Activated T-cell treated with anti-CD3 and anti-CD28 coated beads for 24 hours (primary cell): ENCODE measurements at regions not wholly inside any gene's neighbourhood (a gene's known extent, or its start where the extent isn't known, plus 50 kb on each side); places are given as distances from the start of the nearest gene placed in this dataset.
"Not testable (repeated sequence)": the region's sequence is repeated elsewhere in the genome, so short reads cannot be mapped to it uniquely, and the experiment has no call there.

Experiments used
- DNase-seq: peaks from one replicate; pipeline ENCODE4 v3.0.0-alpha.2; 2020; ENCODE audit warnings: low read depth

DNA sequence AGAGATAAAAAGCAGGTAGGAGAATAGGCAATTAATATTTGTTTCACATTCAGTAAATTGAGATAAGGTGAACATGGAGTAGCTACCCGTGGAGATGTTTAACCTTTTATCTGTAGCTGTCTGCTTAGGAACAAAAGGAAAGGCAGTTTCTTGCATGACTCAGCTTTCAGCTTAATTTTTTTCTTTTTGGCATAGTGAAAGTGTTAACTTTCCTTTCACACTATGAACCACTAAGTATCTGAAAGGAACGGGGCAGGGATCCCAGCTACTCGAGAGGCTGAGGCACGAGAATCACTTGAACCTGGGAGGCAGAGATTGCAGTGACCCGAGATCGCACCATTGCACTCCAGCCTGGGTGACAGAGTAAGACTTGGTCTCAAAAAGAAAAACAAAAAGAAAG lies 176.0 kb downstream of the LACC1 start:
- not testable (repeated sequence) for DNase-seq

DNA sequence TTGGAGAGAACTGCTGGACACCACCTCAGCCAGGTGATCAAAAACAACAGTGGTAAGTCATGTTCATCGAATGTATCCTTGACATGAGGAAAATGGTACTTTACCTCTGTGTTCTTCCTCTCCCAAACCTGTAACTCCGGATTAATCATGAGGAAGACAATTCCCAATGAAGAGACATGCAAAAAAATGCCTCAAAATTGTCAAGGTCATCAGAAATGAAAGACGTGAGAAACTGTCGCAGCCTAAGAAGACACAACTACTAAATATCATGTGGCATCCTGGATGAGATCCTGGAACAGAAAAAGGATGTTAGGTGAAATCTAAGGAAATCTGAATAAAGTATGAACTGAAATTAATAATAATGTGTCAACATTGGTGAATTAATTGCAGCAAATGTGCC lies 178.4 kb downstream of the LACC1 start:
- no peak for DNase-seq

DNA sequence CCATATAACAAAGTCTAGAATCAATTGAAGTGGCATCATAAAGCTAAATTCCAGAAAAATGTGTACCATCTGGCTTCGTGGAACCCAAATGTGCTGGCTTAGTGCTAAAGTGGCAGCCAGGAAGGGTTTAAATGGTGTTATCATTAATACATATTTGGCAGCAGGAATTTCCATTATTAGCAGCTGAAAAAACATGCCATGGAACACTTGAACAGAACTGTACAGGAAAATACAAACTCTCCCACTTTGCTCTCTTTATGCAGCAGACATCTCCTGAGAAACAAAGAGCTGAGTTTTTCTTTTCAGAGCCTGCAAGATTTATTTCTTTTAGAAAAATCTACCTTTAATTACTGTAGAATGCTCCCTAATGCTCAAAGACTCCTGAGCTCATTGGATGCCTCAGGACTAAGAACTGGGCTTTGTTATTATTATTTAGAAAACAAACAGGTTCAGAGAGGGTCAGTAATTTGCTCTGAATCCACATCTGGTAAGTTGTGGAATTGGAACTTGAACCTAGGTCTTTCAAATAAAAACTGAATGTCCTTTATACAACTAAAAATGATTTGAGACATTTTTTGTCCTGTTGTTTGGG lies 179.0 kb downstream of the LACC1 start:
- no peak for DNase-seq

DNA sequence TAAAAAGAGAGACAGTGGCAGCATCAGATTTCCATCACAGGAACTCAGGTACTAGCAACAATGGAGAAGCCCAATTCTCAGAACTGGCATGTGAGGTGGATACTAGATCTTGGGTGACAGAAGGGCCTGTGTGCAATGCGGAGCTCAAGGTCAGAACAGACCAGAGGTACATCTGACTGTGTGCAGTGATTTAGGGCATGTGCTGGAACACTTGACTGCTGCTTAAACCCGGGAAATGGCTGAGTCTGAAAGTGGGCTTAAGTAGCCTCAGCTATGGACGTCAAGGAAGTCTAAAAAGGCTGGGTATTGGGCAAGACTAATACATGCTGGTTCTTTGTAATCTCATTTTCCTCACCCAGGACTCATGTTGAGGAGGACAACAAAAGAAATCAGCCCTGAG lies 182.2 kb downstream of the LACC1 start:
- DNase-seq = no peak

DNA sequence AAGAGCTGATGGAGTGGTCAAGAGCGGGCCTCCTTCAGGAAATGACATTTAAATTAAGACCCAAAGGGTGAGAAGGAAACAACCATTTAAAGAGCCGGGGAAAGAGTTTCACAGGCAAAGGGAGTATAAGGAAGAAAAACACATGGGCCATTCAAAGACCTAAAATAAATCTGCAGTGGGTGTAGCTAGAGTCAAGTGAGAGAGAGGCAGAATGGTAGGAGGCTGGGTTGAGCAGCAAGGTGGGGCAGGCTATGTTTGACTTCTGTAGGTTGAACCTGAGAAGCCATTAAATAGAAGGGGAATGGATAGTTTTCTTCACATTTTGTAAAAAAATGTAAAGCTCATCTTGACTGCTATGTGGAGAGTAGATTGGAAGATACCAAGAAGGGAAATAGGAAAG lies 183.8 kb downstream of the LACC1 start:
- no peak for DNase-seq

DNA sequence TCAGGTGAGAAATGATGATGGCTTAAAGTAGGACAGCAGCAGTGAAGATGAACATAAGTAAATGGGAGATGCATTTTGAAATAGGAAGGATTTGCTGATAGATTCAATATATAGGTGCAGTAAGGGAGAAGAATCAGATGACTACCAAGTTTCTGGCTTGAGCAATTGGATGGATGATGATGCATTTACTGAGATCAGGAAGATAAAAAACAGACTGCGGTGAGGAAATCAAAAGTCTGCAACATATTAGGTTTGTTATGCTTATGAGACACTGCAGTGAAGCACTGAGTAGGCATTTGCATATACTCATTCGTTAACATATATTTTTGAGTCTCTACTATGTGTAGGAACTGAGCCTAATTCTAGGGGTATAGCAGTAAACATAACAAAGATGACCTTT lies 184.2 kb downstream of the LACC1 start:
- DNase-seq = no peak

DNA sequence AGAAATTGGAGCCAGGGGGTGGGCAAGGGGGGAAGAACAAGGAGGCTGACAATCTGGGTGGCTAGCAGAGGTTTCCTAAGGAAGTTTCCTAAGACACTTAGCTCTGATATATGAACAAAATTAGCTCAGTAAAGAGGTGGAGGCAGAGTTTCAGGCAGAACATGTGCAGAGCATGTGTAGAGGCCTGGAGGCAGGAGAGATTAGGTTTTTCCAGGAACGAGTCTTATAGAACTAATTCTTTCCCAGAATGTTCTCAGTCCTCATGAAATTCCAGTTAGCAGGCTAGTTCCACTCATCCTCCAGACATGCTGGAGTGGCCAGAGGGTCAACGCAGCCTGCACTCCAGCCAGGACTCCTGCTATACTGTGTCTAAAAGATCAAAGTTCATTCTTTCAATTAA lies 184.7 kb downstream of the LACC1 start:
- no peak for DNase-seq

DNA sequence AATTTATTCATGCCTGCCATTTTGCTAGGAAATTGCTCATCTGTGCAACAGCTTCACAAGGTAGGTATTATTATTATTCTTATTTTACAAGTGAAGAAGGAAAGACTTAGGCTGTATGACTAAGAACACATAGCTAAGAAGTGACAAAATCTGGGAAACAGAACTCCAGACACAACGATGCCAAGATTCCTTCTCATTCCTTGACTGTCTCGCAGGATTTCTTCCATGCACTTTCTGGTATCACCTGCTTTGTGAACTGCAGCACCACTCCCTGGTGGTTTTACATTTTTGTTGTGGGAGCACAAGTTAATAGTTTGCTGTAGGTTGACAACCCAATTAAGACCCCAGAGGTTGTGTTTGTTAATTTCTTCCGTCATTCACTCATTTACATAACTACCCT lies 188.5 kb downstream of the LACC1 start:
- no peak for DNase-seq

DNA sequence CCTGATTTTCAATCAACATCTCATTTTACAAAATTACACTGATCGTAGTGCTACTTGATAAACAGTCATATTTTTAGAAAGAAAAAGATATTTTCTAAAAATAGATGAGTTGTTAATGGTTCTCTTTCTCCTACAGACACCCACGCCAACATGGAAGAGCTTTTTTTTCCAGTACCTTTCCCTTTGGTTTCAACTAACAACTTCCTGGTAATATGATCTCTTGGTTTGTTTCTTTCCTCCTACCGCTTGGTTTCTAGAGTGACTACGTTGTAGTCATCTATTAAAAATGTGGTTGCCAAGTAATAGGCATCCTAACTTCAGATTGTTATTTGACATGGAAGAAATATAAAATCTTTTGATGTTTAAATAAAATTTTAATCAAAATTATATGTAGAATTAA lies 189.0 kb downstream of the LACC1 start:
- DNase-seq = no peak

DNA sequence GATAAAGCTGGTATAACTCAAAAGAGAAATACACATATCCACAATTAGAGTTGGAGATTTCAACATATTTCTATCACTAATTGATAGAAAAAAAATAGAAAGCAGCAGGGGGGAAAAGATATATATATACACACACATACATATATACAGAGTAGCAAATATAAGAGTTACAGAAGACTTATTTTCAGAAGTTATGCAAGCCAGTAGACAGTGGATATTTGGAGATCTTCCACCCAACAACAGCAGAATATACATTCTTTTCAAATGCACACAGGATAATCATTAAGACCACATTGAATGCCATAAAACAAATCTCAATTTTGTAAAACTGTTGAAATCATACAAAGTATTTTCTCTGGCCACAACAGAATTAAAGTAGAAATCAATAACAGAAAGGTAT lies 192.8 kb downstream of the LACC1 start:
- DNase-seq = no peak

DNA sequence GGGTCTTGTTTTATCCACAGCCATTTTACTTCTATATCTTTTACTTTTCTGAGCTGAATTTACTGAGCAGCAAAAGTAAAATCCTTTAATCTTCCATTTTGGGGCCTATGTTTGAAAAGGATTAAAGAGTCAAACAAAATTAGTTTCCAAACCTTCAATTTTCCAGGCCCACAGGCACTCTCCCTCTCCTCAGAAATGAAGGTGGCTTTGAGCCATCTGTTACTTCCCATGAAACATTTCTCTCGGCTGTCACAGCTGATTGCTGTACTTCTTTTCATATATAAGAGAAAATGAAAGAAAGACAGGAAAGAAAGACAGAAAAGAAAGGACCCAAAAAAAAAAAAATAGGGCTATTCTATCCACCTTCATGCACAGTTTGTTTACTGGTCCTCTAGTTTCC lies 194.9 kb downstream of the LACC1 start:
- DNase-seq = no peak

DNA sequence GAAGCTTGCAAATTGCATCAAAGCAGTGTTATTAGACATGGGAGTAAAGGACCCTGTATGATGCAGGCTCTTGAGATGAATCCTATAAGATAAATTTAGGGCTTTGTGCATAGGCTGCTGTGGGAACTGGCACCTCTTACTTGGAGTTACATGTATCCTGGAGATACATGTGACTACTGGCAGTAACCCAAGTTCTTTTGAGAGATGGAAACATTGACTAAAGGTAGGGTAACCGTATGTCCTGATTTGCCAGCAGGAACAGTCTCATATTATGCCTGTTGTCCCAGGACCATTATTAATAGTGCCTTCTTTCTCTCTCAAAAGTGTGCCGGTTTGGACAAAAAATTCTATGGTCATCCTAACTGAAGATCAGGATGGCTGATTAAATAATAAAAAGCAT lies 195.4 kb downstream of the LACC1 start:
- DNase-seq = no peak

DNA sequence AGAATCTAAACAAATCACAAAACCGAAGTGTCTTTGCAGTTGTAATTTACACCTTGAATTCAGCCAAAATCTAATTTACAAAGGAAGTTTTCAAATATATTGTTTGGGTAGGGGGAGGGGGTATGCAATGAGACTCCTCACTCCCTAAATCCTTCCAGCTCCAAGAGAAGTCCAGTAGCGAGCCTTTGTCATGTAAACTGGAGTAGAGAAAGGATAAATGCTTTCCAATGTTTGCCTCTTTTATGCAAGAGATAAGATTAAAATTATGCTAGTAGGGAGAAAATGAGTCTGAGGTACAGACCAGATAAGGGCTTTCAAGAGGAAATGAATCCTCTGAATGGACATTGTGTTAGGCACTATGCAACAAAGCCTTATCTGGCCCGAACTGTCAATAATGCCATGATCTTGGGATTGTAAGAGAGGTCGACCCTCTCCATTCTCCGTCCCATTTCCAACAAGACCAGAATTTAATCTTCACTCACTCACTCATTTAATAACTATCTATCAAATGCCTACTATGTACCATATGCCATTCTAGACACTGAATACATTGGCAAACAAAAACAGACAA lies 199.2 kb downstream of the LACC1 start:
- no peak for DNase-seq

DNA sequence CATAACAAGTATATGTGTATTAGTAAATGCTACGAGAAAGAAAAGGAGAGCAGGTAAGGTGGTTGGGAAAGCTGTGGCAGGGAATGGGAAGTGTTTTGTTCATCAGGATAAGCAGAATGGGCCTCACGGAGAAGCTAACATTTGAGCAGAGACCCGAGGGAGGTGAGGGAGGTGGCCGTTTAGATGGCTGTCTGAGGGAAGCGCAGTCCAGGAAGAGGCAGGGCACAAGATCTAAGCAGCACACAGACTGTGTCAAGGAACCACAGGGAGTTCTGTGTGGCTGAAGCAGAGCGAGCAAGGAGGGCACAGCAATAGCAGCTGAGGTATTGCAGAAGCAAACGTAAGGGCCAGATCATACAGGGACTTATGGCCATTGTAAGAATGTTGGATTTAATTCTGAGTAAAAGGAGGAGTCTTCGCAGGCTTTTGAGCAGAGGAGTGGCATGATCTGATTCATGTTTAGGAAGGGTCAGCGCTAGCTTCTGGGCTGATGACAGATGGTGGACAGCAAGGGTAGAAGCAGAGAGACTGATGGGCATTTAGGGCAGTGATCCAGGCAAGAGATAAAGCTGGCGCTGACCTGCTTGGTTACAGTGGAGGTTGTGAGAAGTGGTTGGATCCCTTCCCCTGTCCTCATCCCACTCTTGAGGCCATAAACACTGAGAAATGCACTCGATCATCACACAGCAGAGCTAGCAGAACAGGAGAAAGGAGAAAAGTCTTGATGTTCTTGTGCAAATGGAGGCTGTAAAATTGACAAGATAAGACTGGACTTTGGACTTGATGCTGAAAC lies 199.9 kb downstream of the LACC1 start:
- no peak for DNase-seq

DNA sequence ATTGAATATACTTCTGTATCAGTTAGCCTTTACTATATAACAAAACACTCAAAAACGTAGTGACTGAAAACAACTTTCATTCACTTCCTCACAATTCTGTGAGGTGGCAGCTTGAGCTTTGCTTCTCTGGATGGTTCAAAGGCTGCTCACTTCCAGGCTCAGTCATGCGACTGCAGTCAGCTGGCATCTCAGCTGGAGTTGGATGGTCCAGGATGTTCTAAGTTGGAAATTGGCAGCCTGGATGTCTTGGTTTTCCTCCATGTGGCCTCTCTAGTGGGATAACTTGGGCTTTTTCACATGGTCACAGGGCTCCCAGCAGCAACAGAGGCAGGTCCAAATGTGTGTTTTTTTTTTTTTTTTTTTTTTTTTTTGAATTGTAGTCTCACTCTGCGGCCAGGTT lies 204.4 kb downstream of the LACC1 start:
- DNase-seq = no peak

DNA sequence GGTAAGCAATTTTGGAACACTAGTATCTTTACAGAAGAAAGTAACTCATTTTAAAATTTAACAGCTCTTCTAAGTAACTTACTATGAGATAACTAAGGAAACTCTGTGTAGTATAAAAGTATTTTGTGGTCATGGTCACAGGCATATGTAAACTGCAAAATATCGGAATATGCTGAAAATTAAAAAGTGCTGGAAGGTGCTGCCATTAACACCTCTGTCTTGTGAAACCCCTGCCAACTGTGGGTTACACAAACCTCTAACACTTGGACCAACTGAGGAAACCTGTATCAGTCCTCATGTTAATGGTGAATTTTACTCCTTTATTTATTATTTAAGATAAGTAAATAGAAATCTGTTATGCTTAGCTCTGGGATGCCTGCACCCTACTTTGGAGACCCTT lies 206.7 kb downstream of the LACC1 start:
- no peak for DNase-seq

DNA sequence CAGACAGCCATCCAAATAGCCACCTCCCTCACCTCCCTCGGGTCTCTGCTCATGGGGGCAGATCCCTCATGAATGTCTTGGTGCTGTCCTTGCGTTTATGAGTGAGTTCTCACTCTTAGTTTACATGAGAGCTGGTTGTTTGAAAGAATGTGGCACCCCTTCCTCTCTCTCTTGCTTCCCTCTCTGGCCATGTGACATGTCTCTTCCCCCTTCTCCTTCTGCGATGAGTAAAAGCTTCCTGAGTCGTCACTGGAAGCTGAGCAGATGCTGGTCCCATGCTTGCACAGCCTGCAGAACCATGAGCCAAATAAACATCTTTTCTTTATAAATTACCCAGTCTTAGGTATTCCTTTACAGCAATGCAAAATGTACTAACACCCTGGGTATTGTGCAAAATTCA lies 208.7 kb downstream of the LACC1 start:
- DNase-seq = no peak

DNA sequence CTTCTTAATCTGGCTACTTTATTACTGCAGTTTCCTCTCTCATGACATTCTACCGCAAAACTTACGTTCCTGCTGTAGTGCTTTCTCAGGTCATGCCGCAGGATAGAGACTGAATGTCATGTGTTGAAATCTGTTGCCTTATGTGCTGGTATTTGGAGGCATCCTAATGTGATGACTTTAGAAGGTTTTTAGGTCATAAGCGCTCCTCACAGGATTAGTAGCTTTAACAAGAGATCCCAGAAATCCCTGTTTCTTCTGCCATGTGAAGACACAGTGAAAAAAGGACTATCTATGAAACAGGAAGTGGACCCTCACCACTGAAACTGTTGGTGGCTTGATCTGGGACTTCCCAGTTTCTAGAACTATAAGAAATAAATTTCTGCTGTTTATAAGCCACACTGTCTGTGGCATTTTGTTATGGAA lies 209.3 kb downstream of the LACC1 start:
- no peak for DNase-seq

DNA sequence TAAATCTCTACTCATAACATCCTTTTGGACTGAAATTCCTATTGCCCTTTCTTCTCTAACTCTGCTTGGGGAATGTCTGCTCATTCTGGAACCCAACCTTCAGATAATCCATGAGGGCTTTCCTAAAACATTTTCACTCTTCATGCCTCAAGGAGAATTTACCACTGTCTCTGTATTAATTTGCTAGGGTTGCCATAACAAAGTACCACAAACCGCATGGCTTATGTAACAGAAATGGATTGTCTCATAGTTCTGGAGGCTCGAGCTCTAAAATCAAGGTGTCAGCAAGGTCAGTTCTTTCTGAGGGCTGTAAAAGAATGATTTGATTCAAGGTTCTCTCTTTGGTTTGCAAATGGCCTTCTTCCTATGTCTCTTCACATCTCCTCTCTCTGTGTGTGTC lies 209.7 kb downstream of the LACC1 start:
- DNase-seq = no peak

DNA sequence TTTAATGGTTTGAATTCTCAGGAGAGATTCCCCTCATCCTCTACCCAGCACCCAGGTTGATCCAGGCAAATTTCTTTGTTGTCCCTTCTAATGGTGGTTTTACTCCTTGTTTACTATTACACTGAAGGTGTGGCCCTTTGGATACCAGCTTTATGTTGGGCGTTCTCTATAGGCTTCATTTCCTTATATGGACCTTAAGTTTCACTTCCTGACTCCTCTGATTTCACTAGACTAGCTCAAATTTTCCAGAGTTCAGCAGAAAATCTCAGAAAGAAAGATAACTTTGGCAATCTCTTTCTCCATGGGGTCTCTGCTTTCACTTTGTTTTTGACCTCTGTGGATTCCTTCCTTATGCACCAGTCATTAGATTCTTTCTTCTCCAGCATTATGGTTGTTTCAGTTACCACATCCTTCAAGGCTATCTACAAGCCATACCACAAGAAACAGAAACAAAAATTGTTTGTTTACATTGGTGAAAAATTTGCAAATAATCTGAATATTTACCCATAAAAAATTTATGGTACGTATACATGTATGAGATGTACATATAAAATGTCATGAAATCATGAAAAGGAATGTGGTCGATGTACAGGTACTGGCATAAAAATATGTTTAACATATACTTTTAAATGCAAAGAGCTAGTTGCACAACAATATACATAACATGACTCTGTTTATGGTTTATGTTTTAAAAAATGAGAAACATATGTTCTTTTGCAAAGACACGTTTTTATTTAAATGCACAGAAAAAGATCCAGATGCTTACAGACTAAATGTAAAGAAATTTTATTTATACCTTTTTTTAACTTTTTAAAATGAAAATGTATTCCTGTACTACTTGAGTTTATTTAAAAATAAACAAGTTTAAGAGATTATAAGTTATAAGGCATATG lies 212.6 kb downstream of the LACC1 start:
- DNase-seq = no peak

DNA sequence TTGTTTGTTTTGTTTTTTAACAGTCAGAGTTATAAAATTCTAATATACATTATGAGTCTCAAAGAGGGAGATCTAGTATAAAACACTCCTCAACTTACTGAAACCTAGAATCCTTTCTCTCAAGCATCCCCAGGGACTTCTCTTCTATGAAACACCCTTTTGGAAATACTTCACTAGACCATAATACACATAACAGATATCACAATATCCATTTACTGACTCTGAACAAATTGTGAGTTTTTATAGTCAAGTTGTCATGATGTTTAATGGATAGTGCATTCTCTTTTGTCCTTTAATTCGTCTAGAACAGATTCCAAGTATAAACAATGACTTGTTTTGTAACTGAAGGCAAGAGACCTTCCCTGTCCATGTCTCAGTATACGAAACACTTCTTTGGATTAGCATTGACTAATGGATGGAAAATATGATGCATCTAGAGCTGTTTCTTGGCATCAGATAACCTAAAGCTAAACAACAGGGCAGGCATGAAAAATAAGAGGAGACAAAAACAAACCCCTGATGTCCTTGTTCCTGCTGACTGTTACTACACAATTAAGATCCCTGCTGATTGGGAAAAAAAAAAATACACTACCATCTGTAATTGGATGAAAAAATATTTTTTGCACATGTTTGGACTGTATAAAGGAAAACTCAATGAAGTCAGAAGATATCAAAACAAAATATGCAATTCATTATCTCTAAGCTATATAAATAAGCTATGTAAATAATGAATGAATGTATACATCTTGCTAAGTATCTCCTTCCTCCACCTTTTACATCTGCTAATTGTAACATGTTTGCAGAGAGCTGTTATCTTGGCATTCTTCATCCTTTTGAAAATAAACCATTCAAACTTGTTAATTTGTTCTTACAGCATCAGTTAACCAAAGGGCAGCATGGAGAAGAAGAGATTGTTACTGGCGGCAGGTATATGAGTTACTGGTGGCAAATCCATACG lies 214.2 kb downstream of the LACC1 start:
- DNase-seq = no peak

DNA sequence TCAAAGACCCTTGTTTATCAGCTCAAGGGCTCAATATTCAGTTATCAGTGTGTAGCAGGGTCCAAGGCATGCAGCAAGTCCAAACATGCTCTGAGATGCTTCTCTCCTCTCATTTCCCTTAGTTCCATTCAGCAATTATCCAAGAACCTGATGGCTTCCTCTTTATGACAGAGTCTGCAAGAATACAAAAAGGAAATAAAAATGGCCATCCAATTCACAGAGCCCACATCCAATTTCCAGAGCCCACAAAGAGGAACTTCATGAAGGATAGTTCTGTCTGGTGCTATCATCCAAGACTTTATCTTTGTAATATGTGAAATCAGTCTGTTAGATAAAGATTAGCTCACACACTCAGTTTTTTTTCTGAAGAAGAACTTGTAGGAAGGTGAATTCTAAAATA lies 217.2 kb downstream of the LACC1 start:
- no peak for DNase-seq
